Stimulated activated CD4-positive, alpha-beta T cell treated with anti-CD3 and anti-CD28 coated beads, Interleukin-4, amount 100 ng/mL, for 48 hours (primary cell): ENCODE measurements at regions not wholly inside any gene's neighbourhood (a gene's known extent, or its start where the extent isn't known, plus 50 kb on each side); places are given as distances from the start of the nearest gene placed in this dataset.

Experiments
- DNase-seq, 2 donors: peaks; one replicate each; pipeline ENCODE4 v3.0.0-alpha.2; 2020; ENCODE audit warnings: low read depth in 2 of 2

- no peak for DNase-seq
Observed at GRCh38 chr13:110773480-110773879, 60.0 kb downstream of the ING1 start.

- DNase-seq = no peak
Observed at GRCh38 chr13:110774051-110774450, 60.6 kb downstream of the ING1 start.

- no peak for DNase-seq
Observed at GRCh38 chr13:110774490-110774889, 61.0 kb downstream of the ING1 start.

- DNase-seq = no peak
Observed at GRCh38 chr13:110775576-110775975, 62.1 kb downstream of the ING1 start.

- no peak for DNase-seq
Observed at GRCh38 chr13:110777251-110777820, 63.8 kb downstream of the ING1 start.

GRCh38 chr13:110779022-110779421 is 65.5 kb downstream of the ING1 start:
- DNase-seq = no peak

- no peak for DNase-seq
Observed at GRCh38 chr13:110780422-110780821, 66.9 kb downstream of the ING1 start.

- no peak for DNase-seq
Observed at GRCh38 chr13:110782185-110782584, 68.7 kb downstream of the ING1 start.

- DNase-seq = no peak
Observed at GRCh38 chr13:110784704-110785103, 71.2 kb downstream of the ING1 start.

- DNase-seq = no peak
Observed at GRCh38 chr13:110788778-110789177, 75.3 kb downstream of the ING1 start.

- DNase-seq = no peak
Observed at GRCh38 chr13:110789871-110790270, 76.4 kb downstream of the ING1 start.

- no peak for DNase-seq
Observed at GRCh38 chr13:110790371-110790770, 76.9 kb downstream of the ING1 start.

- no peak for DNase-seq
Observed at GRCh38 chr13:110794209-110794608, 80.7 kb downstream of the ING1 start.

GRCh38 chr13:110797230-110797877 is 83.9 kb downstream of the ING1 start:
- no peak for DNase-seq

GRCh38 chr13:110798081-110798994 is 84.8 kb downstream of the ING1 start:
- no peak for DNase-seq

- no peak for DNase-seq
Observed at GRCh38 chr13:110799246-110800236, 86.0 kb downstream of the ING1 start.

GRCh38 chr13:110801044-110801443 is 87.5 kb downstream of the ING1 start:
- no peak for DNase-seq

GRCh38 chr13:110802260-110802659 is 88.8 kb downstream of the ING1 start:
- DNase-seq = no peak

- DNase-seq = no peak
Observed at GRCh38 chr13:110806636-110807035, 93.1 kb downstream of the ING1 start.

GRCh38 chr13:110807546-110807945 is 94.0 kb downstream of the ING1 start:
- DNase-seq = no peak

GRCh38 chr13:110808138-110808537 is 94.6 kb downstream of the ING1 start:
- no peak for DNase-seq
